Uterus (tissue), 2 donors: ENCODE measurements at regions not wholly inside any gene's neighbourhood (a gene's known extent, or its start where the extent isn't known, plus 50 kb on each side); places are given as distances from the start of the nearest gene placed in this dataset.

ENCODE experiments used
- POLR2A ChIP-seq, 2 donors: fragments of 450-650 bp; IDR thresholded peaks; one replicate each; pipeline ENCODE4 v1.6.1; 2016; ENCODE audit warnings: antibody characterized with exemption in 2 of 2, mild to moderate bottlenecking in 1 of 2, moderate library complexity in 1 of 2
- TF ChIP-seq, protein P1 (sequence below), 4 experiments: fragments of 200-600 bp in 2 of 4; fragments of 450-650 bp in 2 of 4; sonication (generic) in 2 of 4; IDR thresholded peaks; one replicate each; pipeline ENCODE4 v1.5.1; 2016 to 2019; ENCODE audit warnings: antibody characterized with exemption in 4 of 4, mild to moderate bottlenecking in 2 of 4, moderate library complexity in 1 of 4

DNA sequence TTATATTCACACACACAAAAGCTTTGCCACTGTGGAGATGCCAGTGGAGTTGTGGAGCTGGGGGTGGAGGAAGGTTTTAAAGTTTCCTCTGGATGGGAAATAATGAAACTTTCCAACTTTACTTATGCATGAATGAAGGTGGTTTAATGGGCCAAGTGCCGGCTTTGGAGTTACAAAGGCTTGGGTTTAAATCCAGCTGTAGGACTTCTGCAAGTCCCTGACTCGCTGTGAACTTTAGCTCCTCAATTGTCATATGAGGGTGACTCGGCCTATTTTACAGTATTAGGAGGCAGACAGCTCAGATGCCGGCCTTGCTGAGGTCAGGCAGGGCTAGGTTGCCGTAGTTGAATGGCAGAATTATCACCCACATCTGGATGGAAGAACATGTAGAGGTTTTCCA is 415.8 kb upstream of the TRIB2 start:
- TF ChIP-seq, protein P1, sequence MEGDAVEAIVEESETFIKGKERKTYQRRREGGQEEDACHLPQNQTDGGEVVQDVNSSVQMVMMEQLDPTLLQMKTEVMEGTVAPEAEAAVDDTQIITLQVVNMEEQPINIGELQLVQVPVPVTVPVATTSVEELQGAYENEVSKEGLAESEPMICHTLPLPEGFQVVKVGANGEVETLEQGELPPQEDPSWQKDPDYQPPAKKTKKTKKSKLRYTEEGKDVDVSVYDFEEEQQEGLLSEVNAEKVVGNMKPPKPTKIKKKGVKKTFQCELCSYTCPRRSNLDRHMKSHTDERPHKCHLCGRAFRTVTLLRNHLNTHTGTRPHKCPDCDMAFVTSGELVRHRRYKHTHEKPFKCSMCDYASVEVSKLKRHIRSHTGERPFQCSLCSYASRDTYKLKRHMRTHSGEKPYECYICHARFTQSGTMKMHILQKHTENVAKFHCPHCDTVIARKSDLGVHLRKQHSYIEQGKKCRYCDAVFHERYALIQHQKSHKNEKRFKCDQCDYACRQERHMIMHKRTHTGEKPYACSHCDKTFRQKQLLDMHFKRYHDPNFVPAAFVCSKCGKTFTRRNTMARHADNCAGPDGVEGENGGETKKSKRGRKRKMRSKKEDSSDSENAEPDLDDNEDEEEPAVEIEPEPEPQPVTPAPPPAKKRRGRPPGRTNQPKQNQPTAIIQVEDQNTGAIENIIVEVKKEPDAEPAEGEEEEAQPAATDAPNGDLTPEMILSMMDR (IDR thresholded peaks at IDR 0.05), result no peak
- no peak for TF ChIP-seq POLR2A (IDR thresholded peaks at IDR 0.05)
